Activated CD8-positive, alpha-beta memory T cell treated with anti-CD3 and anti-CD28 coated beads, Interleukin-2, amount 50 U/mL, for 48 hours (primary cell): ENCODE measurements at regions not wholly inside any gene's neighbourhood (a gene's known extent, or its start where the extent isn't known, plus 50 kb on each side); places are given as distances from the start of the nearest gene placed in this dataset.

ENCODE experiments used
- DNase-seq: peaks from one replicate; pipeline ENCODE4 v3.0.0-alpha.2; 2020

- no peak for DNase-seq
These were observed 106.0 kb upstream of the RPS23 start for GRCh38 chr5:82384034-82384750.

- DNase-seq, result no peak
These were observed 103.4 kb upstream of the RPS23 start for GRCh38 chr5:82381591-82381990.

- DNase-seq, result no peak
These were observed 98.2 kb upstream of the RPS23 start for GRCh38 chr5:82376307-82376706.

- DNase-seq, result no peak
These were observed 97.5 kb upstream of the RPS23 start for GRCh38 chr5:82375488-82376244.

- DNase-seq, result no peak
These were observed 96.5 kb upstream of the RPS23 start for GRCh38 chr5:82374637-82375036.

GRCh38 chr5:82367930-82368329 is 89.8 kb upstream of the RPS23 start:
- no peak for DNase-seq

GRCh38 chr5:82365744-82366228 is 87.6 kb upstream of the RPS23 start:
- DNase-seq, result no peak

- DNase-seq, result no peak
These were observed 86.9 kb upstream of the RPS23 start for GRCh38 chr5:82365026-82365425.

- no peak for DNase-seq
These were observed 86.3 kb upstream of the RPS23 start for GRCh38 chr5:82364497-82364896.

- no peak for DNase-seq
These were observed 85.4 kb upstream of the RPS23 start for GRCh38 chr5:82363524-82363923.

GRCh38 chr5:82362636-82363035 is 84.5 kb upstream of the RPS23 start:
- DNase-seq, result no peak

GRCh38 chr5:82360022-82360421 is 81.9 kb upstream of the RPS23 start:
- DNase-seq, result no peak

- DNase-seq, result no peak
These were observed 81.1 kb upstream of the RPS23 start for GRCh38 chr5:82359272-82359671.

GRCh38 chr5:82358457-82358856 is 80.3 kb upstream of the RPS23 start:
- no peak for DNase-seq

GRCh38 chr5:82356808-82357671 is 78.9 kb upstream of the RPS23 start:
- peak; percentile 82 for DNase-seq

GRCh38 chr5:82356021-82356420 is 77.9 kb upstream of the RPS23 start:
- no peak for DNase-seq

- DNase-seq, result no peak
These were observed 77.3 kb upstream of the RPS23 start for GRCh38 chr5:82355496-82355895.

- no peak for DNase-seq
These were observed 76.9 kb upstream of the RPS23 start for GRCh38 chr5:82355053-82355452.

GRCh38 chr5:82354543-82354942 is 76.4 kb upstream of the RPS23 start:
- DNase-seq, result no peak

- DNase-seq, result no peak
These were observed 75.4 kb upstream of the RPS23 start for GRCh38 chr5:82353522-82353921.

GRCh38 chr5:82352146-82352791 is 74.1 kb upstream of the RPS23 start:
- no peak for DNase-seq

GRCh38 chr5:82351754-82352145 is 73.6 kb upstream of the RPS23 start:
- no peak for DNase-seq

GRCh38 chr5:82351297-82351696 is 73.1 kb upstream of the RPS23 start:
- DNase-seq, result no peak
